ENCODE measurements at regions not wholly inside any gene's neighbourhood (a gene's known extent, or its start where the extent isn't known, plus 50 kb on each side); places are given as distances from the start of the nearest gene placed in this dataset.

- DNase-seq: no peak
Measured at GRCh38 chr2:19722531-19722971, 179.2 kb downstream of the TTC32 start.

GRCh38 chr2:19720306-19720705 is 181.5 kb downstream of the TTC32 start:
- DNase-seq: no peak

- DNase-seq: peak in 1 of 56 donors; percentile 4
Measured at GRCh38 chr2:19719540-19719939, 182.2 kb downstream of the TTC32 start.

- no peak for DNase-seq
Measured at GRCh38 chr2:19717446-19717845, 184.3 kb downstream of the TTC32 start.

- no peak for DNase-seq
Measured at GRCh38 chr2:19714926-19715325, 186.9 kb downstream of the TTC32 start.

- no peak for DNase-seq
Measured at GRCh38 chr2:19712850-19713249, 188.9 kb downstream of the TTC32 start.

- DNase-seq: peak in 8 of 56 donors; percentile 1 to 43 (median 6)
Measured at GRCh38 chr2:19711470-19712372, 190.1 kb downstream of the TTC32 start.

- DNase-seq: no peak
Measured at GRCh38 chr2:19710230-19710629, 191.6 kb downstream of the TTC32 start.

- no peak for DNase-seq
Measured at GRCh38 chr2:19709553-19709952, 192.2 kb downstream of the TTC32 start.

- no peak for DNase-seq
Measured at GRCh38 chr2:19708776-19709175, 193.0 kb downstream of the TTC32 start.

GRCh38 chr2:19706332-19706731 is 195.5 kb downstream of the TTC32 start:
- no peak for DNase-seq

- DNase-seq: no peak
Measured at GRCh38 chr2:19702267-19702666, 199.5 kb downstream of the TTC32 start.

- no peak for DNase-seq
Measured at GRCh38 chr2:19700861-19701585, 200.8 kb downstream of the TTC32 start.

GRCh38 chr2:19697131-19697530 is 204.7 kb downstream of the TTC32 start:
- DNase-seq: no peak

- no peak for DNase-seq
Measured at GRCh38 chr2:19695706-19696105, 206.1 kb downstream of the TTC32 start.

GRCh38 chr2:19691892-19692291 is 209.9 kb downstream of the TTC32 start:
- no peak for DNase-seq

- DNase-seq: no peak
Measured at GRCh38 chr2:19690429-19690828, 211.4 kb downstream of the TTC32 start.

- no peak for DNase-seq
Measured at GRCh38 chr2:19689646-19690168, 212.1 kb downstream of the TTC32 start.

- no peak for DNase-seq
Measured at GRCh38 chr2:19688059-19688458, 213.7 kb downstream of the TTC32 start.

- no peak for DNase-seq
Measured at GRCh38 chr2:19687017-19687659, 214.6 kb downstream of the TTC32 start.

- no peak for DNase-seq
Measured at GRCh38 chr2:19686439-19686838, 215.3 kb downstream of the TTC32 start.

- no peak for DNase-seq
Measured at GRCh38 chr2:19685731-19686130, 216.1 kb downstream of the TTC32 start.

Measured in amygdala (tissue), 56 donors.